ENCODE measurements at regions not wholly inside any gene's neighbourhood (a gene's known extent, or its start where the extent isn't known, plus 50 kb on each side); places are given as distances from the start of the nearest gene placed in this dataset.

DNA sequence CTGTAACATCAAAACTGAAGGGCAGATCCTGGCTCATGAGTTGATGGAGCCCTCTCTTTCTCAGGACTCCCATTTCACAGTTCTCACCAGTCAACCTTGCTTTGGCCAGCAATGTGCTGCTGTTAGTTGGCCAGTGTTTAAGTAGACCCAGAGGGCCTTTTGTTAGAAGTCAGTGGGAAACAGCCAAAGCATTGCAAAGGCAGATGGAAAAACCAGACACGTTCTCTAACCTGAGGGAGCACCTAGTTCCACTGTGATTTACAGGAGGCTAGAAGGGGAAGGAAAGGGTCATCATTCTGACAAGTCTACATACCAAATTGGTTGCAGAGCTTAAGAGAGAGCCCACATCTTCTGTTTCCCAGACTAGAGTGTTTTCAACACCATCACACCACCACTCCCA, 196.4 kb downstream of the OPA1 start:
- H3K27me3 ChIP-seq (ENCODE audit: control insufficient read depth, insufficient read depth, low read length): no peaks in the 10 kb centered on the region
- TF ChIP-seq, protein P1, sequence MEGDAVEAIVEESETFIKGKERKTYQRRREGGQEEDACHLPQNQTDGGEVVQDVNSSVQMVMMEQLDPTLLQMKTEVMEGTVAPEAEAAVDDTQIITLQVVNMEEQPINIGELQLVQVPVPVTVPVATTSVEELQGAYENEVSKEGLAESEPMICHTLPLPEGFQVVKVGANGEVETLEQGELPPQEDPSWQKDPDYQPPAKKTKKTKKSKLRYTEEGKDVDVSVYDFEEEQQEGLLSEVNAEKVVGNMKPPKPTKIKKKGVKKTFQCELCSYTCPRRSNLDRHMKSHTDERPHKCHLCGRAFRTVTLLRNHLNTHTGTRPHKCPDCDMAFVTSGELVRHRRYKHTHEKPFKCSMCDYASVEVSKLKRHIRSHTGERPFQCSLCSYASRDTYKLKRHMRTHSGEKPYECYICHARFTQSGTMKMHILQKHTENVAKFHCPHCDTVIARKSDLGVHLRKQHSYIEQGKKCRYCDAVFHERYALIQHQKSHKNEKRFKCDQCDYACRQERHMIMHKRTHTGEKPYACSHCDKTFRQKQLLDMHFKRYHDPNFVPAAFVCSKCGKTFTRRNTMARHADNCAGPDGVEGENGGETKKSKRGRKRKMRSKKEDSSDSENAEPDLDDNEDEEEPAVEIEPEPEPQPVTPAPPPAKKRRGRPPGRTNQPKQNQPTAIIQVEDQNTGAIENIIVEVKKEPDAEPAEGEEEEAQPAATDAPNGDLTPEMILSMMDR (IDR thresholded peaks at IDR 0.05): no peak
- H3K9ac ChIP-seq: no peak overlapping the region
- no peaks in the 10 kb centered on the region for H3K9me3 ChIP-seq (ENCODE audit: control insufficient read depth, low read length)
- no peak overlapping the region for H2AFZ ChIP-seq
- no peak overlapping the region for H3K4me3 ChIP-seq (ENCODE audit: low read depth, low read length)
- H3K4me2 ChIP-seq (ENCODE audit: low read length): no peak overlapping the region
- H3K79me2 ChIP-seq: no peaks in the 10 kb centered on the region
- peaks cover 19% of the 10 kb centered on the region for H3K4me1 ChIP-seq
- H3K36me3 ChIP-seq (ENCODE audit: control insufficient read depth, insufficient read depth, low read length): no peaks in the 10 kb centered on the region
- no peak overlapping the region for H3K27ac ChIP-seq

DNA sequence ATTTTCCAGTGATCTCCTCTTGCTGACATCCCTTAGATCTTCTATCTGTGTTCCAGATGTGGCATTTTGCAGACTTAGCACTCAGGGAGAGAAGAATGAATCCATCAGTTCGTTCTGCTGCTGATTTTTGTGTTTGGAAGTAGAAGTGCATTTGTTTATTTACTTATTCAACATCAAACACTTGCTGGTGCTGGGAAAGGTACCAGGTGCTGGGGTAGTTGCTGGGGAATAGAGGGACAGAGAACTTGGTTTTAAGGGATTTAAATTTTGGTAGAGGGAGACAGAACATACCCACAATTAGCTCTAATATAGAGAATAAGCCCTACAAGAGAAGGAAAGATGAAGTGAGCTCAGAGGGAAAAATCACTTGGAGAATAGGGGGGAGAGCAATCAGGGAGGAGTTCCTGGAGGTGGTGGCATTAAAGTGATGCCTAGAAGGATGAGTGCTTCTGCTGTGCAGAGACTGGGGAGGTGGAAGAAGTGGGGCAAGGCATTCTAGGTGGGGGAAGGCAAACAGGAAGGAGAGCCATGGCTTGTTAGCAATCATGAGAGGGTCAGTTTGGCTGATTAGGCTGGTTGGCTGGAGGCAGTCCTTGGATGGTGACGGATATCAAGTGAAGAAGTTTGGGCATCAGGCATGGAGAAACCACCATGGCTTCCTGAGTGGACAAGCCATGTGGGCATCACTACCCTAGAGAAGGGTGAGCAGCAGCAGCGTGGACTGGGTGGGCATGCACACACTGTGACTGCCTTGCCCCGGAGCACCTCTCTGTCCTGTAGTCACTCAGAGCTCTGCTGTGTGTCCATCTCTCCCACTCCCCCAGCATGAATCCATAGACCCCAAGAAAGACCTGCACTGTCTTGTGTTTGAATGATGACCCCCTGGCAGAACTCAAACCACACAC, 197.3 kb downstream of the OPA1 start:
- Histone ChIP-seq H3K4me1 (peaks cover 17% of the 10 kb centered on the region), H3K9ac (no peak overlapping the region), H3K79me2 (no peaks in the 10 kb centered on the region), H3K9me3 (ENCODE audit: control insufficient read depth, low read length) (no peaks in the 10 kb centered on the region), H3K27ac (no peak overlapping the region), H2AFZ (no peak overlapping the region), H3K36me3 (ENCODE audit: control insufficient read depth, insufficient read depth, low read length) (no peaks in the 10 kb centered on the region), H3K4me3 (ENCODE audit: low read depth, low read length) (no peak overlapping the region), H3K4me2 (ENCODE audit: low read length) (no peak overlapping the region), H3K27me3 (ENCODE audit: control insufficient read depth, insufficient read depth, low read length) (no peaks in the 10 kb centered on the region)
- TF ChIP-seq, protein P1 (IDR thresholded peaks at IDR 0.05): no peak

DNA sequence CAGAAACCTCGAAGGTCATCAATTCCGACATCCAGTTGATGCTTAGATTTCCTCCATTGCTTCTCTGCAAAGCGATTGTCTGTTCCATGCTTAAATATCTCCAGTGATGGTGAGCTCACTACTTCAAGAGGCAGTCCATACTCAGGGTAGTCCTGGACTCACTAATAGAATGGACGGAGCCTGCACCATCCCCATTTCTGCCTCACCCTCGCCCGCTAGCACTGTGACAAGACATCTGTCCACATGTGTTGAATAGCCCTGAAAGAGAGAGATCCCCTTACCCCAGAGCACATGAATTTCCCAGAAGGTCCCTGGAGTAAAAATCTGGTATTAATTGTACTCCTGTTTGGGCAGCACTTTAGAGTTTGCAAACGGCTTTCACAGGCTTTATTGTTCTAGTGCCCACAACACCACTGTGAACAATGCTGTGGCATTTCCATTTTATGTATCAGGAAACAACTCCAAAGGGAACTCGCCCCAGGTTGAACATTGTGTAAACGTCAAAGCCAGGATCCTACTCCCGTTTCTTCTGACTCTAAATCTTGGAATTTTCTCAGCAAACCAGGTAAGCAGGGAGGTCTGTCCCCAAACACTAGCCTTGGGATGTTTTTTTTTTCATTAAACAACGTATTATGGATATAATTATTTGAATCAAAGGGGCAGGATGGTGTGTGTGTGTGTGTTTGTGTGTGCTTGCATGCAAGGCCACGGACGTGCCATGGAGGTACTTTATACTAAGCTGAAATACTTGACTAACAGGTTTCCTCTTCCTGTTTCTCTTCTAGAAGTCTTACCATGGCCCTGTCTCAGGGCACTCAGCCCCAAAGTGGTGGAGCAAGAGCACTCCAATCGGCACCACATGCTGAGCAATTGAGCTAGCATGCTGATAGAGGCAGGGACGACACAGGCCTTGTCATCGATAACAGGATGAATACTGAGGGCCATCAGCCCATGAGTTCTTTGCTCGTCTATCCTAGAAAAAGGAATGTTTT, 198.3 kb downstream of the OPA1 start:
- Histone ChIP-seq H3K36me3 (ENCODE audit: control insufficient read depth, insufficient read depth, low read length) (no peaks in the 10 kb centered on the region), H3K9ac (no peak overlapping the region), H3K4me2 (ENCODE audit: low read length) (no peak overlapping the region), H3K27ac (no peak overlapping the region), H3K27me3 (ENCODE audit: control insufficient read depth, insufficient read depth, low read length) (no peaks in the 10 kb centered on the region), H2AFZ (no peak overlapping the region), H3K4me3 (ENCODE audit: low read depth, low read length) (no peak overlapping the region), H3K9me3 (ENCODE audit: control insufficient read depth, low read length) (no peaks in the 10 kb centered on the region), H3K79me2 (no peaks in the 10 kb centered on the region), H3K4me1 (peaks cover 17% of the 10 kb centered on the region)
- TF ChIP-seq, protein P1 (IDR thresholded peaks at IDR 0.05): no peak

DNA sequence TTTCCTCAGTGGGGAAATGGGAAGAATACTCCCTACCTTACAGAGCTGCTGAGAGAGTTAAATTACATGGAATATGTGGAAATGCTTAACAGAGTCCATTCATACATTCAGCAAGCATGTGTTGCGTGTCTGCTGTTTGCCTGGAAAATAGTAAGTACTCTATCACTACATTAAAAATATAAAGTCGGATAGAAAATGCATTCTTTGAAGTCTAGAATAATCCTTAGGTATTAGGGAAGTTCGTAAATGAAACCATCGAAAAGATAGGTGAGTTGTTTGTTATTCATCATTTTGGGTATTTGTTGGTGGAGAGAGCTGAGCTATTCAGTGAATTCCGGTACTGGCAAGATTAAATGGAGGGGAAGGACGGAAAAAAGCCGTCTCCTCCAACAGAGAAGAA, 200.1 kb downstream of the OPA1 start:
- Histone ChIP-seq H3K36me3 (ENCODE audit: control insufficient read depth, insufficient read depth, low read length) (no peaks in the 10 kb centered on the region), H3K4me3 (ENCODE audit: low read depth, low read length) (no peak overlapping the region), H3K4me1 (peaks cover 10% of the 10 kb centered on the region), H3K9me3 (ENCODE audit: control insufficient read depth, low read length) (no peaks in the 10 kb centered on the region), H2AFZ (no peak overlapping the region), H3K4me2 (ENCODE audit: low read length) (no peak overlapping the region), H3K27me3 (ENCODE audit: control insufficient read depth, insufficient read depth, low read length) (no peaks in the 10 kb centered on the region), H3K27ac (no peak overlapping the region), H3K9ac (no peak overlapping the region), H3K79me2 (no peaks in the 10 kb centered on the region)
- TF ChIP-seq, protein P1 (IDR thresholded peaks at IDR 0.05): no peak
